GM18861 (cell line): ENCODE measurements at regions not wholly inside any gene's neighbourhood (a gene's known extent, or its start where the extent isn't known, plus 50 kb on each side); places are given as distances from the start of the nearest gene placed in this dataset.
"Not testable (repeated sequence)": the region's sequence is repeated elsewhere in the genome, so short reads cannot be mapped to it uniquely, and the experiment has no call there.

Experiments used
- ATAC-seq: cut with Tn5 transposase; IDR thresholded peaks from one replicate; pipeline ENCODE4 v1.9.1; 2021; ENCODE audit not compliant: unreplicated experiment

GRCh38 chr17:65314212-65314611, 177.0 kb downstream of the RGS9 start:
- no peak for ATAC-seq

DNA sequence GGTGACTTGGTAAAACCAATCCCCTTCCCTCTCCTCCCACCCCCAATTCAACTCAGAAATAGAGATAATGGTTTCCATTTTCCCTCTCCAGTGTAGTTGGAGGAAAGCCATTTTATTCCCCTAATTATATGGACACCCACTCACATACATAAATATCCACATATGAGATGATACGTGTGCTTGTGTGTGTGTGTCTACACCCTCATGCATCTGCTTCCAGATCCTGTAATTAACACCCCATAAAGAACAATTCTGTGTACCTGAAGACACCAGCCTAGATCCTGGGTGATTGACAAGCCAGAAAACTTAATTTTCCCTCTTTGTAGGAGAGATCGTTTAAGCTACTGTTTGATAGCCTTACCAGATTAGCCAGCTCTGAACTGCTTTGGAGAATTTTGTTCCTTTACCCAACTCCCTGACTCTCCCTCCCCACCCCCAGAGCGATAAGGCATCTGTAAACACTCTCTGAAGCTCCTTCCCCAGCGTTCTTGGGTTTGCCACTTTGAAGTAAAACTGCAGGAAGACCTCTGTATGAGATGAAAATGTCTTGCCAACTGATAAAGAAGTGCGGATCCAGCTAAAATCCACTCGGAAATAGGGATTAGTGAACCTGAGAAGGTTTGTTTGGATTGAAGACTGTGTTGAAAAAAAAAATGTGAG, 175.7 kb downstream of the RGS9 start:
- no peak for ATAC-seq

DNA sequence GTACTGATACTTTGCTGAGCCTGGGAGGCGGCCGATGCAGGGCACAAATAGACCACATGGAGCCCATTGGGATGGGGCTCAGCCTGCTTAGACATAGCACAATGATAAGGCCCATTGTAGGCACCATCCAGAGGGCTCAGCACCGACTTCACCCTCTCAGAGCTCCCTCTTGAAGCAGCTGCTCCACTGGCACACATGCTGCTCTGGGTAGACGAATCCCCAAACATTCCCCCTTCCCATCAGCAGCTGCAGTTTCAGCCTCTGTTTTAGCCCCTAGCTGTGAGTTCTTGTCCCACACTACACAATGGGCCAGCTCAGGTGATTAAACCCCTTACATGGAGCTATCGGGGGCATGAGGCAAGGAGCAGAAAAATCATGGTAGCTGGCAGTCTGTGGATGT, 174.1 kb downstream of the RGS9 start:
- no peak for ATAC-seq

DNA sequence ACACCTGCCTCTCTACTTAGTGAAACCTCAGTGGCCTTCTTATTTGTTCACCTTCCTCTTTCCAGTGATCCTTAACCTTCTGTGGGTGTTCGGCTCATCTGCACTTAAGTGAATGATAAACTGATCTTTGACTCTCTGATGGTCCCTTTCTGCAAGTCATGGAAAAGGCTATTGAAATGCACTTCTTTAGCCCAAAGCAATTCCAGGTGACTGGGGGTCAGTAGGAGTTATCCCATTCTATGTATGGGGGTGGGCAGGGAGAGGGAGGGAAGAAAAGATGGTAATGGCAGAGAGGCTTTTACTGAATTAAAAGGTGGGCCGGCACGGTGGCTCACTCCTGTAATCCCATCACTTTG, 170.8 kb downstream of the RGS9 start:
- no peak for ATAC-seq

- no peak for ATAC-seq
Observed at GRCh38 chr17:65307081-65307960, 170.2 kb downstream of the RGS9 start.

DNA sequence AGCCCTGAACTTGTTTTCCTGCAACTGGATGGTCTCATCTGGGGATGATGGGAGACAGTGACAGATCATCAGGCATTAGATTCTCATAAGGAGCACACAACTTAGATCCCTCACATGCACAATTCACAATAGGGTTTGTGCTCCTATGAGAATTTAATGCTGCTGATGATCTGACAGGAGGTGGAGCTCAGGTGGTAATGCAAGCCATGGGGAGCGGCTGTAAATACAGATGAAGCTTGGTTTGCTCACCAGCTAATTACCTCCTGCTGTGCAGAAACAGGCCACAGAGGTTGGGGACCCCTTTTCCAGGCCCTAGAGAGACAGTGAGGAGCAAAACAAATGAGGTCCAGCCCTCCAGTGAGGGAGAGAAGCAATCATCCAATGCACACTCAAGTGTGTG, 168.6 kb downstream of the RGS9 start:
- no peak for ATAC-seq

DNA sequence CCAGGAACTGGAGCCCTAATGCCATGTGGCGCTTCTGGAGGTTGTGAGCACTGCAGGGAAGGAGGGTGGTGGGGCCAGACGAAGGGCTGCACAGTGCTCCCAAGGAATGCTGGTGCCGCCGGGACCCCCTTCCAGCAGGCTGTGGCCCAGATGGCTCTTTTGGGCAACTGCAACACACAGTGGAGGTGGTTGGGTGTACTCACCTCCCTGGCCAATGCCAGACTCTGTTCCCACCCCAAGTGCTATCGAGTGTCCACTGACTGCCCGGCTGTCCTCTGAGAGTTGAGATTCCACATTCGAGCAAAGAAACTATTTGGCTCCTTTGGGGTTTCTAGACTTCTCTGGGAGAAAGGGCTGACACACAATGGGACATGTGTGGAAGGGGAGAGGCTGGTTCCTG, 167.9 kb downstream of the RGS9 start:
- ATAC-seq: no peak

GRCh38 chr17:65301882-65302281, 164.7 kb downstream of the RGS9 start:
- not testable (repeated sequence) for ATAC-seq

- ATAC-seq: no peak
Observed at GRCh38 chr17:65301184-65301583, 164.0 kb downstream of the RGS9 start.

DNA sequence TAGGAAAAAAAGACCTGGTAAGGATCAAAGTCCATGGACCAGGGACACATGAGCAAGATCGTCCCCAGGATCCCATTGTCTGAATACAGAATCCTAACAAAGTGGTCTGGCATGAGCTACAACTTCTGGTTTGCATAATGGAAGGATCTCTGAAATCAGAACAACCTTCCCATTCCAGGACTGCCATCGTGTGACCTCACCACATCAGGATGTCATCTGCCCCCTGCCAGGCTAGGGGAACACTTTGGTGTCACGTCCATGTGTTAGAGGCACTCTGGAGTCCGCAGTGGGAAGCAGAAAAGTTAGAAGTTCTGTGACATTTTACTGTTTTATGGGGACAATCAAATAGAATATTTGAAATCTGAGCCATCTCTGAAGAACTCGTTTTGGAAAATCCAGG, 160.7 kb downstream of the RGS9 start:
- no peak for ATAC-seq

- ATAC-seq: no peak
Observed at GRCh38 chr17:65297384-65297783, 160.2 kb downstream of the RGS9 start.

DNA sequence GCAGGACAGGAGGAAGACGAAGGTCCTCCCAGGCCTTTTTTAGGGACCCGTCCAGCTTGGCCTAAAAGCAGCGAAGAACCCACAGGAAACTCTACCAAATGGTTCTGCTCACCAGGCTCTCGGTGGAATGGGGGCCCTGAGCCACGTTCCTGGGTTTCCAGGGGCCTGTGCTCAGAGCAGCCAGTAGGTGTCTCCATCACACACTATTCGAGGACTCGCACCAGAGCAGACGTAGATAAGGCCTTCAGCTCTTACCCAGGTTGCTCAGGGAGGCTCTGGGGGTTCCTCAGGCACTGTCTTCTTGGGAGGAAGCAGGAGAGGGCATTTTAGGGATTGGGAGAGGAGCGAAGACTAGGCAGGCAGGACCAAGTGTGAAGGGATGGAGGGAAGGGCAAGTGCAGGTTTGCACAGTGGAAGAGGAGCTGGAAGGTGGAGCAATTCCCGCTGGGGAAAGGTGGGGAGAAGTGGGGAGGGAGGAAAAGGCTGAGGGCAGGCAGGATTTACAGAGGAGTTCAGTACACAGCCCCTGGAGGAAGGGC, 157.1 kb downstream of the RGS9 start:
- peak; percentile 62 for ATAC-seq

DNA sequence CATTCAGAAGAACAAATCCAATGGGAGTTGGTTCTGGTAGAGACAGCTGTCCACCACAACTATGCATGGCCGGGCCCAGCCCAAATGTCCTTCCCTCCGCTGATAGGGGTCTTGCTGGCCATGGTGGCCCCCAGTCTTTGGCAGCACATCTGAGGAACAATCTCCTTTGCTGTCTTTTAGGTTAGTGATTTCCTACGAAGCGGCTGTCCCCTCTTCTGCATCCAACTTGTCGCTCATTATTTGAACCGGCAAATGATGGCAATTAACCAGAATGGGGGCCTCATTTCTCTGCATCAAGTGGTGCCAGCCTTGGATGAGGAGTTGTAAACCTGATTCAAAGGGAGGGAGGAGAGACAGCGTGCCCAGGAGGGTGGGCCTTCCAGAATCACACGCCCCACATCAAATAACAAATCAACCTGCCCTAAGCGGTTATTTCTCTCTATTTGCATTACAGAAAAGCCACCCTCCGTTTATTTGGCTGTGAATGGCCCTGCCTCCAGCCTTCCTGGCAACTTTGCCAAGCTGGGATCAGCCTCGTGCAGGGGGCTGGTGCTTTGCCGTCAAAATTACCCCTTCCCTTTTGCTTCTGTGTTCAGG, 156.5 kb downstream of the RGS9 start:
- no peak for ATAC-seq

DNA sequence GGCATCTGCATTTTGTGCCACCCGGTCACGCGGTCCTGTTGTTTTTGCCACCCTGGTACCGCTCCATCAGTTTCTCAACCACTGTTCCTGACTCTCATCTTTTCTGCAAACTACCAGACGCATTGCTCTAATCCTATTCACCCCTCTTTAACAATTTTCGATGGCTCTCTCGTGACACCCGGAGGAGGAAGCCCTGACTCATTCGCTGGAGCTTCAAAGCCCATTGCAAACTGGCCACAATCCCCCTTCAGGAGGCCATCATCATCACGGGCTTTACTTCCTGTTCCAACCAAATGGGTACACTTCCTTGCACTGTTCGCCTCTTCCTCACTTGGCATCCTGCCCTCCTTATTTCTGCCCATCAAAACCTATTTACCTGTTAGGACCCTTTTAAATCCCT, 155.3 kb downstream of the RGS9 start:
- ATAC-seq: no peak

DNA sequence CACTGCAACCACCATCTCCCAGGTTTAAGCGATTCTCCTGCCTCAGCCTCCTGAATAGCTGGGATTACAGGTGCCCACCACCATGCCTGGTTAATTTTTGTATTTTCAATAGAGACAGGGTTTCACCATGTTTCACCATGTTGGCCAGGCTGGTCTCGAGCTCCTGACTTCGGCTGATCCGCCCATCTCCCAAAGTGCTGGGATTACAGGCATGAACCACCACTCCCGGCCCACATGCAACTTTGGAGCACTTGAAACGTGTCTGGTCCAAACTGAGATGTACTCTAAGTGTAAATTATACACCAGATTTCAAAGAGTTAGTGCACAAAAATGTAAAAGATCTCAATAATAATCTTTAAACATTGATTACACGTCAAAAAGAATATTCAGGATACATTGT, 154.1 kb downstream of the RGS9 start:
- not testable (repeated sequence) for ATAC-seq

GRCh38 chr17:65290616-65291015, 153.4 kb downstream of the RGS9 start:
- ATAC-seq: no peak

DNA sequence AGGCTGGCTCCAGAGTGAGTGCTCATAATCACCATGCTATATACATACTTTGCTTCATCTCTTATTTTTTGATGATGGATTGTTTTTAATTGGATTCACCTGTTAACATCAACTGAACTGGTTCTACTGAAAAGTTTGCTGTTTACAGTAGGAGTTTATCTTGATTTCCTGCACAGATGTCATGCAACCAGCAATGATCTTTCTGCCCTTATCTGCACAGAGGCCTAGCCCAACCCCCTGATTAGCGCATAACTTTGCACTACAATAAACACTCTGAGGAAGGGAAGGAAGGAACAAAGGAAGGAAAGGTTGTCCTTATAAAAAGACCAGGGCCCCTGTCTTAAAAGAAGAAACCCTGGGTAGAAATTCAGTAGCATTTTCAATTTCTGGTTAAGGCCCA, 152.9 kb downstream of the RGS9 start:
- no peak for ATAC-seq

DNA sequence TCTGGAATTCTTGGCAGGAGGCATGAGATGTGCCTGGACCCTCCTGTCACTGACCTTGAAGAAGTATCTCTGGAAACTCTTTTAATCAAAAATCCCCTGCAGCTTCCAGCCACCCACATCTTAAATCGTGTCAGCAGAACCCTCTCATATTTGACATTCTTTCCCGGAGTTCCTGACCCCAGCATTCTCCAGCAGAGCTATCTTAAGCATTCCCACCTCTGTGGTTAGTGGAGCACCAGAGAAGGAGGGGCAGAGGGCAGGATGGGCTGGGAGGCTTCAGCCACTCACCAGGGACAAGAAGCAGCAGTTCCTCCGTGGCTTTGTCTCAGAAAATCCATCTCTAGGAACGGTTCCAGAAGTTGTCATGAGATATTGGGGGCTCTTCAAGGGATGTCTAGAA, 149.9 kb downstream of the RGS9 start:
- no peak for ATAC-seq

DNA sequence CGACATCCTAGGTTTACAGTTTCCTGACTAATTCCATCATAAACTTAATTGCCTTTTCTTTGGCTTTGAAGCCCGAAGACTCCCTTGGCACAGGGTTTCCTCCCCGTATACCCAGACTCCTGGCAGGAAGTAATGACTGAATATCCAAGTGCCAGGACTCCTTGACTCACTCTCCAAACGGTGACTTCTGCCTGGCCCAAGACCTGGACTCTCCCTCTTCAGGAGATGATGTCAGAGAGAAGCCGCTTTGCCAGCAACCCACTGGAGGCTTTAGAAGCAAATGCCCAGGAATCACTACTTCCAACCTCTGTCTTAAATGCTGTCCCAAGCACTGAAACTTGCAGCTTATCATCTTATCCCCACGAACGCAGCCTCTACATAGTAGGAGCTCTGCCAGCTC, 146.5 kb downstream of the RGS9 start:
- no peak for ATAC-seq

DNA sequence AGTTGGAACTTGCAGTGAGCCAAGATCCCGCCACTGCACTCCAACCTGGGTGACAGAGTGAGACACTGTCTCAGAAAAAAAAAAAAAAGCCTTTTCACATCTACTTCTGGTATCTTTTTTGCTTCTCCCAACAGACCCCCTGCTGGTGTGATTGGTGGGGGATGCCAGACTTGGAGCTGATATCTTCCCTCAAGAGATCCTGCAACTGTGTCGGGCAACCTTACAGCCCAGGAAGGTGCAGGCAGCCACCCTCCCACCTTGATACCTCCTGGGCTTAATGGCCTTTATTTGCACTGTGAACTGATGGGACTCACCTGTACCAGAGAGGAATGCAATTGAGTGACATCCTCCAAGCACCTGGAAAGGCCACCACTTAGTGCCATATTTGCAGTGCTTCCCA, 142.3 kb downstream of the RGS9 start:
- ATAC-seq: no peak

DNA sequence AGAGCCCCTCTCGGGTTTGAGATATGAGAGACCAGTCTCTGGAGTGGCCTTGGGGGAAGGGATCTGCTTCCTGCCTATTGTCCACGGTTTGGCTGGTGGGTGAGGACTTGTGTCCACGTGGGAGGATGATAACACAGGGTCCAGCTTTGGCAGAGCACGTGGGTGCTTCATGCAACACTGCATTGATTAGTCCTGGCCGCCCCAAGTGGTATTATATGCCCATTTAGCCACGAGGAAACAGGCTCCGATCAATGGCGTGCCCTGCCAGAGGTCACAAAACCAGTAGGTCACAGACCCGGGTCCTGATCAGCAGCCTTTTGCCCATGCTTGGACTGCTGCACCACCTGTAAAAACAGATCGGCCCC, 141.6 kb downstream of the RGS9 start:
- ATAC-seq: no peak
